ENCODE measurements at regions not wholly inside any gene's neighbourhood (a gene's known extent, or its start where the extent isn't known, plus 50 kb on each side); places are given as distances from the start of the nearest gene placed in this dataset.
A peak's percentile ranks its signal among the peaks of the same experiment; 100 is the strongest.

- no peak for DNase-seq
- intact Hi-C loops (cut with DNase I), result no loop called here
- Histone ChIP-seq H3K27ac (no peak overlapping the region), H3K27me3 (no peaks in the 10 kb centered on the region), H3K4me3 (no peak overlapping the region), H3K36me3 (no peaks in the 10 kb centered on the region), H3K4me1 (no peaks in the 10 kb centered on the region), H3K9ac (ENCODE audit: low read depth in 2 of 2, low read length in 2 of 2) (no peak overlapping the region), H3K9me3 (no peaks in the 10 kb centered on the region)
- no peak for TF ChIP-seq CTCF (IDR thresholded peaks at IDR 0.05)
Measured at GRCh38 chr13:60787083-60787482, 390.1 kb downstream of the TDRD3 start.

GRCh38 chr13:60772726-60773125 lies 375.7 kb downstream of the TDRD3 start:
- intact Hi-C loops (cut with DNase I), result no loop called here
- no peaks in the 10 kb centered on the region for H3K4me1 ChIP-seq
- H3K27me3 ChIP-seq, result no peaks in the 10 kb centered on the region
- TF ChIP-seq CTCF (IDR thresholded peaks at IDR 0.05), result no peak
- no peak overlapping the region for H3K27ac ChIP-seq
- no peaks in the 10 kb centered on the region for H3K9me3 ChIP-seq
- H3K9ac ChIP-seq (ENCODE audit: low read depth in 2 of 2, low read length in 2 of 2), result no peak overlapping the region
- H3K4me3 ChIP-seq, result no peak overlapping the region
- DNase-seq, result no peak
- no peaks in the 10 kb centered on the region for H3K36me3 ChIP-seq

- intact Hi-C loops (cut with DNase I), result no loop called here
- no peak for TF ChIP-seq CTCF (IDR thresholded peaks at IDR 0.05)
- DNase-seq, result no peak
- Histone ChIP-seq H3K9me3 (no peaks in the 10 kb centered on the region), H3K27me3 (no peaks in the 10 kb centered on the region), H3K27ac (no peak overlapping the region), H3K9ac (ENCODE audit: low read depth in 2 of 2, low read length in 2 of 2) (no peak overlapping the region), H3K4me3 (no peak overlapping the region), H3K4me1 (no peaks in the 10 kb centered on the region), H3K36me3 (no peaks in the 10 kb centered on the region)
Measured at GRCh38 chr13:60765700-60766411, 368.8 kb downstream of the TDRD3 start.

GRCh38 chr13:60759499-60759898 lies 362.5 kb downstream of the TDRD3 start:
- Histone ChIP-seq H3K27me3 (no peaks in the 10 kb centered on the region), H3K9me3 (no peaks in the 10 kb centered on the region), H3K4me1 (no peaks in the 10 kb centered on the region), H3K27ac (no peak overlapping the region), H3K36me3 (no peaks in the 10 kb centered on the region), H3K9ac (ENCODE audit: low read depth in 2 of 2, low read length in 2 of 2) (no peak overlapping the region), H3K4me3 (no peak overlapping the region)
- TF ChIP-seq CTCF (IDR thresholded peaks at IDR 0.05), result no peak
- intact Hi-C loops (cut with DNase I), result no loop called here
- peak; percentile 18 for DNase-seq

DNA sequence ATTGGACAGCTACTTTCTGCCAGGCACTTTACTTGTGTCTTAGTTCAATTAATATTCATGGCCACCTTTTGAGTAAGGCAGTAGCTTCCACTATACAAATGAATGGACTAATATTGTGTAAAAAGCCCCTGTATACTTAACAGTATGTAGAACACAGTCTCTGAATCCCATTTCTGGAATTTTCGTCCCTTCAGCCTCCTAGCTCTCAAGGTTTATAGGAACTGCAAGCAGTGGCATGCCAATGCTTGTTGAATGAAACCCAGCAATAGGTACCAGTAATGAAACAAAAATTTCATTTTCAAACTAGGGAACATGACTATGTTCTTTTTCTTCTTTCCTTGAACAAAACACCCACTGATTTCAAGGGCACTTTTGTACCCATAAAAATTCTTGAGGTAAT lies 361.6 kb downstream of the TDRD3 start:
- DNase-seq, result no peak
- no peak overlapping the region for H3K27ac ChIP-seq

More for the DNA sequence above, 361.6 kb downstream of the TDRD3 start:
- no peak overlapping the region for H3K4me3 ChIP-seq
- no peaks in the 10 kb centered on the region for H3K27me3 ChIP-seq
- H3K9me3 ChIP-seq, result no peaks in the 10 kb centered on the region
- no peaks in the 10 kb centered on the region for H3K36me3 ChIP-seq
- no peak for TF ChIP-seq CTCF (IDR thresholded peaks at IDR 0.05)
- intact Hi-C loops (cut with DNase I), result no loop called here
- H3K4me1 ChIP-seq, result no peaks in the 10 kb centered on the region
- H3K9ac ChIP-seq (ENCODE audit: low read depth in 2 of 2, low read length in 2 of 2), result no peak overlapping the region

All from colonic mucosa (tissue), 4 donors.